ENCODE measurements at regions not wholly inside any gene's neighbourhood (a gene's known extent, or its start where the extent isn't known, plus 50 kb on each side); places are given as distances from the start of the nearest gene placed in this dataset.

- Histone ChIP-seq H3K23ac (ENCODE audit: low read depth, low read length) (no peak overlapping the region), H3K9ac (ENCODE audit: low read depth, low read length) (no peak overlapping the region), H2BK20ac (ENCODE audit: low read depth, low read length) (no peak overlapping the region), H2BK5ac (ENCODE audit: low read depth, low read length, poor library complexity, severe bottlenecking) (no peak overlapping the region), H3K56ac (ENCODE audit: extremely low read depth, insufficient read depth, low read length) (no peak overlapping the region), H2AK5ac (ENCODE audit: low read depth, low read length) (no peak overlapping the region), H4K8ac (ENCODE audit: low read depth in 2 of 2, low read length in 2 of 2) (no peak overlapping the region), H2BK15ac (ENCODE audit: low read depth, low read length) (no peak overlapping the region), H2BK120ac (ENCODE audit: low read depth, low read length) (no peak overlapping the region), H3K9me3 (ENCODE audit: control insufficient read depth, insufficient read depth, low read length) (no peaks in the 10 kb centered on the region), H4K20me1 (ENCODE audit: insufficient read depth, low read length) (no peaks in the 10 kb centered on the region), H2AK9ac (replicated peaks; ENCODE audit: low read depth, low read length, poor library complexity) (no peak overlapping the region), H3K4me2 (ENCODE audit: low read depth, low read length) (peak overlapping the region; percentile 60; the same call in 1 of the 2 replicates), H3K27ac (ENCODE audit: insufficient read depth, low read length) (no peak overlapping the region), H3K4me3 (ENCODE audit: insufficient read depth, low read depth, low read length) (no peak overlapping the region), H3K4me1 (ENCODE audit: control insufficient read depth, insufficient read depth, low read length) (peaks cover 2% of the 10 kb centered on the region), H3K9me1 (ENCODE audit: insufficient read depth, low read length) (peaks cover 1% of the 10 kb centered on the region), H4K91ac (ENCODE audit: insufficient read depth, low read depth, low read length) (no peak overlapping the region), H2AFZ (replicated peaks; ENCODE audit: low read length, poor library complexity) (no peak overlapping the region), H3K79me1 (ENCODE audit: low read depth in 1 of 2, low read length in 2 of 2) (0 out of 4 replicates have a peak, but pooled peaks cover 0 to under 1% of the 10 kb centered on the region in 2 experiments), H4K5ac (ENCODE audit: low read depth, low read length) (no peak overlapping the region; the same call in 1 of the 2 replicates), H3K18ac (ENCODE audit: low read depth, low read length) (no peak overlapping the region), H3K4ac (ENCODE audit: low read depth, low read length) (no peak overlapping the region), H3K14ac (replicated peaks; ENCODE audit: low read depth, low read length) (no peak overlapping the region), H3K27me3 (ENCODE audit: control insufficient read depth, insufficient read depth, low read length) (no peaks in the 10 kb centered on the region), H3K36me3 (ENCODE audit: control insufficient read depth, insufficient read depth, low read length) (no peaks in the 10 kb centered on the region)
- intact Hi-C loops (cut with micrococcal nuclease), result no loop called here
- no peak for TF ChIP-seq CHD1 (IDR thresholded peaks at IDR 0.05; ENCODE audit: low read depth, low read length)
- no peak for TF ChIP-seq BHLHE40 (IDR thresholded peaks at IDR 0.05; ENCODE audit: low read depth, low read length)
- no peak for TF ChIP-seq RFX5 (IDR thresholded peaks at IDR 0.05; ENCODE audit: low read depth, low read length)
- no peak for TF ChIP-seq CEBPB (IDR thresholded peaks at IDR 0.05; ENCODE audit: low read depth, low read length)
- no peak for TF ChIP-seq SMC3 (IDR thresholded peaks at IDR 0.05; ENCODE audit: low read depth, low read length)
- TF ChIP-seq NFE2L2 (IDR thresholded peaks at IDR 0.05; ENCODE audit: low read depth, low read length), result no peak
- TF ChIP-seq MAFK (IDR thresholded peaks at IDR 0.05; ENCODE audit: low read depth, low read length), result no peak
- no peak for TF ChIP-seq FOS (IDR thresholded peaks at IDR 0.05; ENCODE audit: low read depth, low read length)
- TF ChIP-seq POLR2A (IDR thresholded peaks at IDR 0.05; ENCODE audit: low read depth, low read length), result no peak
- TF ChIP-seq MAZ (IDR thresholded peaks at IDR 0.05; ENCODE audit: borderline replicate concordance, low read depth, low read length), result no peak
- no peak for TF ChIP-seq RCOR1 (IDR thresholded peaks at IDR 0.05; ENCODE audit: insufficient replicate concordance, low read length)
- no peak for TF ChIP-seq RAD21 (IDR thresholded peaks at IDR 0.05; ENCODE audit: low read length)
- TF ChIP-seq ELK1 (IDR thresholded peaks at IDR 0.05; ENCODE audit: borderline replicate concordance, low read depth, low read length), result no peak
- TF ChIP-seq USF2 (IDR thresholded peaks at IDR 0.05; ENCODE audit: low read depth, low read length), result no peak
- no TSS peak for BruUV-seq (replicated peaks)
- no CpG with 5 or more reads among the region's 3 CpGs for whole genome bisulfite sequencing, 2 experiments (ENCODE audit: extremely low coverage in 2 of 2, insufficient read length in 1 of 2)
- CTCF ChIA-PET, result no interaction called here
- POLR2A ChIA-PET (ENCODE audit: unreplicated experiment), result no interaction called here
- ATAC-seq (ENCODE audit: low read depth) (no peak), DNase-seq (peak; percentile 32)
- in situ Hi-C loops (cut with MboI; ENCODE audit: low sequenced_read_pairs), result no loop called here
- dilution Hi-C loops (cut with HindIII; ENCODE audit: low sequenced_read_pairs, unreplicated experiment), result no loop called here
Measured at GRCh38 chr3:30221619-30222018, 384.8 kb upstream of the TGFBR2 start.

Measured in IMR-90 (cell line).